ENCODE measurements at regions not wholly inside any gene's neighbourhood (a gene's known extent, or its start where the extent isn't known, plus 50 kb on each side); places are given as distances from the start of the nearest gene placed in this dataset.

DNA sequence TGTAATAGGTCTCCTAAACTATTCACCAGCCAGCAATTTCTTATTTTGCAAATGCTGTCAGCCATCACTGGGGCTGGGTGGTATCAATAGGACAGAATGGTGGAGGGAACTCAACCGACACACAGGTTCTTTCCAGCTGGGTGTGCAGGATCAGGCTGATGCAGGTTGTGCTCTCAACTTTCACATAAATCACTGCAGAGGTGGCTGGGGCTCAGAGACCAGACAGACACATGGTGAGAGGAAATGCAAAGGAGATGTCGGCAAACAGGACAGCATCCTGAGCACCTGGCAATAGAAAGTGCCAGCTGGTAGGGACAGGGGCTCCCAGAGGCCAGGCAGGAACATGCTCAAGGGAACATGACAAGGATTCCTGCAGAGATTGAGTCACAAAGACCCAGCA is 254.9 kb downstream of the SOD2 start:
- H3K4me1 ChIP-seq (ENCODE audit: control insufficient read depth in 5 of 5, insufficient read depth in 5 of 5, low read length in 5 of 5), result no peaks in the 10 kb centered on the region
- WGBS, 2 donors, result 78 to 81% methylated on average over 2 of the region's 2 CpGs
- no peak overlapping the region for H3K27ac ChIP-seq (ENCODE audit: low read depth in 1 of 2, low read length in 1 of 2)
- peaks cover 0 to 2% (median 0%) of the 10 kb centered on the region in 3 donors for H3K27me3 ChIP-seq (ENCODE audit: control insufficient read depth in 3 of 3, insufficient read depth in 3 of 3, low read length in 2 of 3)
- H3K9me3 ChIP-seq (ENCODE audit: control insufficient read depth in 4 of 4, insufficient read depth in 3 of 4, low read length in 3 of 4), result peaks cover 0 to 15% (median 6%) of the 10 kb centered on the region in 4 donors
- ATAC-seq (ENCODE audit: insufficient read depth, low FRiP score) (no peak), DNase-seq (no peak)
- no peak overlapping the region for H3K9ac ChIP-seq (ENCODE audit: insufficient read depth in 1 of 2, low read length in 2 of 2)
- no peak overlapping the region for H3K4me3 ChIP-seq
- TF ChIP-seq, protein P1, sequence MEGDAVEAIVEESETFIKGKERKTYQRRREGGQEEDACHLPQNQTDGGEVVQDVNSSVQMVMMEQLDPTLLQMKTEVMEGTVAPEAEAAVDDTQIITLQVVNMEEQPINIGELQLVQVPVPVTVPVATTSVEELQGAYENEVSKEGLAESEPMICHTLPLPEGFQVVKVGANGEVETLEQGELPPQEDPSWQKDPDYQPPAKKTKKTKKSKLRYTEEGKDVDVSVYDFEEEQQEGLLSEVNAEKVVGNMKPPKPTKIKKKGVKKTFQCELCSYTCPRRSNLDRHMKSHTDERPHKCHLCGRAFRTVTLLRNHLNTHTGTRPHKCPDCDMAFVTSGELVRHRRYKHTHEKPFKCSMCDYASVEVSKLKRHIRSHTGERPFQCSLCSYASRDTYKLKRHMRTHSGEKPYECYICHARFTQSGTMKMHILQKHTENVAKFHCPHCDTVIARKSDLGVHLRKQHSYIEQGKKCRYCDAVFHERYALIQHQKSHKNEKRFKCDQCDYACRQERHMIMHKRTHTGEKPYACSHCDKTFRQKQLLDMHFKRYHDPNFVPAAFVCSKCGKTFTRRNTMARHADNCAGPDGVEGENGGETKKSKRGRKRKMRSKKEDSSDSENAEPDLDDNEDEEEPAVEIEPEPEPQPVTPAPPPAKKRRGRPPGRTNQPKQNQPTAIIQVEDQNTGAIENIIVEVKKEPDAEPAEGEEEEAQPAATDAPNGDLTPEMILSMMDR (IDR thresholded peaks at IDR 0.05; ENCODE audit: control extremely low read depth, extremely low read depth), result no peak
- H3K36me3 ChIP-seq (ENCODE audit: control insufficient read depth in 4 of 4, insufficient read depth in 4 of 4, low read length in 4 of 4), result no peaks in the 10 kb centered on the region

DNA sequence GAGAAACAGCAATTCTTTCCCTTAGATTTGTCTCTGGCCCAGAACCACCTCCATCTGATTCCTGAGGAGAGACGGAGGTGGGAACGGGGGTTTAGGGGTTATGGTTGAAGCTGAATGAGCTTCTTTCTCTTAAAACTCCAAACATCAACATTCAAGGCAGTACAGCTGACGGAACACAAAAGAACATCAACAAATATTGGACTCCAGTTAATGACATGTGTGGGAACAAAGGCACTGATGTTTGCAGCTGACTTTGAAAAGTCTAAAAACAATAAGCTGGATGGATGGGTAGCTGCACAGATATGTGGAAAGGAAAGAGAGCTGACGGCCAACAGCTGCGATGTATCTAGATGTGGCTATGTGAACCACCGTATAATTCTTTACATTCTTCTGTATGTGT is 256.5 kb downstream of the SOD2 start:
- no peaks in the 10 kb centered on the region for H3K4me1 ChIP-seq (ENCODE audit: control insufficient read depth in 5 of 5, insufficient read depth in 5 of 5, low read length in 5 of 5)
- no peak for DNase-seq
- no peak for ATAC-seq (ENCODE audit: insufficient read depth, low FRiP score)
- H3K36me3 ChIP-seq (ENCODE audit: control insufficient read depth in 4 of 4, insufficient read depth in 4 of 4, low read length in 4 of 4), result no peaks in the 10 kb centered on the region
- TF ChIP-seq, protein P1 (IDR thresholded peaks at IDR 0.05; ENCODE audit: control extremely low read depth, extremely low read depth), result no peak
- 78 to 88% methylated on average over 6 of the region's 6 CpGs for whole genome bisulfite sequencing, 2 donors
- no peak overlapping the region for H3K9ac ChIP-seq (ENCODE audit: insufficient read depth in 1 of 2, low read length in 2 of 2)
- no peak overlapping the region for H3K27ac ChIP-seq (ENCODE audit: low read depth in 1 of 2, low read length in 1 of 2)
- H3K9me3 ChIP-seq (ENCODE audit: control insufficient read depth in 4 of 4, insufficient read depth in 3 of 4, low read length in 3 of 4), result peaks cover 0 to 17% (median 6%) of the 10 kb centered on the region in 4 donors
- H3K27me3 ChIP-seq (ENCODE audit: control insufficient read depth in 3 of 3, insufficient read depth in 3 of 3, low read length in 2 of 3), result no peaks in the 10 kb centered on the region
- H3K4me3 ChIP-seq, result no peak overlapping the region

DNA sequence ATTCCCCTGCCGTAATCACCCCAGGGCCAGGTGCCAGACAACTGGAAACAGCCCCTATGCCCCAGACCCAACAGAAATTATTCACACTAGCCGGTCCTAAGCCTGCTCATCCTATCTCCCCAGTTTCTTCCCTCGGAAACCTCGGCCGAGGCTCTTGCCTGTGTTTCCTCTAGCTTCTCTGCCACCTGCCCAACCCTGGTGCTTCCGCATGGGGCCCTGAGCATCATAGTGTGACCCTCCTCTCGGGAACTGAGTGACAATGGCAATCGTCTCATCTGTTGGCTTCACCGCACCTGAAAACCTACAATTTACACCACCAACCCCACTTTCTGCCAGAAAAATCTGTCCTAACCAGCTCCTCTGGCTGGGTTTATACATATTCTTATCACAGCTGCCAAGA is 257.3 kb downstream of the SOD2 start:
- Histone ChIP-seq H3K4me3 (no peak overlapping the region), H3K4me1 (ENCODE audit: control insufficient read depth in 5 of 5, insufficient read depth in 5 of 5, low read length in 5 of 5) (no peaks in the 10 kb centered on the region), H3K27ac (ENCODE audit: low read depth in 1 of 2, low read length in 1 of 2) (no peak overlapping the region), H3K9ac (ENCODE audit: insufficient read depth in 1 of 2, low read length in 2 of 2) (no peak overlapping the region), H3K9me3 (ENCODE audit: control insufficient read depth in 4 of 4, insufficient read depth in 3 of 4, low read length in 3 of 4) (peaks cover 0 to 18% (median 6%) of the 10 kb centered on the region in 4 donors), H3K27me3 (ENCODE audit: control insufficient read depth in 3 of 3, insufficient read depth in 3 of 3, low read length in 2 of 3) (no peaks in the 10 kb centered on the region), H3K36me3 (ENCODE audit: control insufficient read depth in 4 of 4, insufficient read depth in 4 of 4, low read length in 4 of 4) (no peaks in the 10 kb centered on the region)
- 87 to 88% methylated on average over 9 of the region's 9 CpGs for WGBS, 2 donors
- TF ChIP-seq, protein P1 (IDR thresholded peaks at IDR 0.05; ENCODE audit: control extremely low read depth, extremely low read depth), result no peak
- no peak for ATAC-seq (ENCODE audit: insufficient read depth, low FRiP score)
- DNase-seq, result no peak

- peaks cover 0 to 18% (median 6%) of the 10 kb centered on the region in 4 donors for H3K9me3 ChIP-seq (ENCODE audit: control insufficient read depth in 4 of 4, insufficient read depth in 3 of 4, low read length in 3 of 4)
- H3K4me3 ChIP-seq, result no peak overlapping the region
- H3K36me3 ChIP-seq (ENCODE audit: control insufficient read depth in 4 of 4, insufficient read depth in 4 of 4, low read length in 4 of 4), result no peaks in the 10 kb centered on the region
- WGBS, 2 donors, result 52 to 75% methylated on average over 4 of the region's 4 CpGs
- ATAC-seq (ENCODE audit: insufficient read depth, low FRiP score) (no peak), DNase-seq (peak in 2 of 3 donors; percentile 4 to 25)
- H3K27ac ChIP-seq (ENCODE audit: low read depth in 1 of 2, low read length in 1 of 2), result no peak overlapping the region
- no peaks in the 10 kb centered on the region for H3K4me1 ChIP-seq (ENCODE audit: control insufficient read depth in 5 of 5, insufficient read depth in 5 of 5, low read length in 5 of 5)
- no peaks in the 10 kb centered on the region for H3K27me3 ChIP-seq (ENCODE audit: control insufficient read depth in 3 of 3, insufficient read depth in 3 of 3, low read length in 2 of 3)
- TF ChIP-seq, protein P1 (IDR thresholded peaks at IDR 0.05; ENCODE audit: control extremely low read depth, extremely low read depth), result no peak
- no peak overlapping the region for H3K9ac ChIP-seq (ENCODE audit: insufficient read depth in 1 of 2, low read length in 2 of 2)
Observed at GRCh38 chr6:159434410-159434809, 258.6 kb downstream of the SOD2 start.

Measured in lung (tissue), 11 donors.